GM18951 (cell line): ENCODE measurements at regions not wholly inside any gene's neighbourhood (a gene's known extent, or its start where the extent isn't known, plus 50 kb on each side); places are given as distances from the start of the nearest gene placed in this dataset.
"Not testable (repeated sequence)": the region's sequence is repeated elsewhere in the genome, so short reads cannot be mapped to it uniquely, and the experiment has no call there.

Experiments
- POLR2A ChIP-seq: IDR thresholded peaks from 4 replicates; pipeline ENCODE4 v1.6.1; 2011; ENCODE audit warnings: mild to moderate bottlenecking; ENCODE audit not compliant: insufficient read length, insufficient read depth; ENCODE audit errors: extremely low read depth
- in situ Hi-C: fragments of 300-500 bp; cut with MboI; formaldehyde crosslinking; loops from one replicate; pipeline ENCODE4 v1.12.0; 2022; ENCODE audit warnings: low sequenced_read_pairs, mixed read lengths, inconsistent platforms; ENCODE audit not compliant: unreplicated experiment

DNA sequence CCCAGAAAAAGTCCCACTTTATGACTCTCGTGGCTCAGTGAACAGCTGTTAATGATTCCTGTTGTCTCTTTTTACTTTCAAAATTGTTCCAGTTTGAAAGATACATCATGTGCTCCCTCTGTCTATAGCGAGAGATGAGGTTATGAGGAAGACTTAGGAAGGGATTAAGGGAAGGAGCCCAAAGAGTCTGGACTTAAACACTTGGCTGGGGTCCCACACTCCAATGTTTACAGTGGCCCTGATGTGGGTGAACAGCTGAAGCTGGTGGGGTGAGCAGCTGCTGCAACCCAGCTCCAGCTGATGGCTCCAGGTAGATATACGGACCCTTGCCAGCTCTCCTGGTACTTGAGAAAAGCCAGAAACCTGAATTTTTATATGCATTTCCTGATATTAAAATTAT, 84.5 kb upstream of the PLET1 start:
- in situ Hi-C loops, result no loop called here
- no peak for TF ChIP-seq POLR2A

DNA sequence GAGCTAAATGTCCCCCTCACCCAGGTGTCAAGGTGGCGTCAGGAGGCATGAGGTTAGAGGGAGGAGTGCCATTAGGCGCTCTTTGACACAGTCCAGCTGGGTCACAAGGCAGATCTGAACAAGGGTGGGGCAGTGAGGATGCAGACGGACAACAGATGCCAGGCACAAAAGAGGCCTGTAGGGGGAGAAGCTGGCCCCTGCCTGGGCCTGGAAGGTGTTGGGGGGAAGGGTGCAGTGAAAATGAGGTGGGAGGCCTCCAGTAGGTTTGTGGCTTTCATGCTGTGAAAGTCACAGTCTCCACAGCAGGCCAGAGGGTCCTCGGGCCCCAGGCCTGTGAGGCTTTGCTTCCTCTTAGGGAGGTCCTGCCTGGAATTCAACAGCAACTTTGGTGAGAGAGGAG, 85.0 kb upstream of the PLET1 start:
- TF ChIP-seq POLR2A, result no peak
- in situ Hi-C loops, result no loop called here

DNA sequence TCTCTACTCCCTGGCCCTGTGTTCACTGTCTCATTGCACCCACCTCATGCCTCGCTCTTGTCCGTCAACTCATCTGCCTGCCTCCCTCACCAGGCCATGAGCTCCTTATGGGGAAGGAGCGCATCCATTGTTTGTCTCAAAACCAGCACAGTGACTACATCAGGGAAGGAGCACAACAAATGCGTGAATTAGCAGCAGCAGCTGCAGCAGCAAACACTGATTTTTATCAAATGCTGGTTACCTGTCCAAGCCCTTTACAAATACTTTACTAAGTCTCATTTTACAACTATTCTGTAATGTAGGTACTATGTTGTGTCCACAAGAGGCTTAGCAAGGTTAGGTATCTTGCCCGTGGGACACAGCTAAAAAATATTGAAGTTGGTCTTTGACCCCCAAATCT, 85.9 kb upstream of the PLET1 start:
- in situ Hi-C loops, result no loop called here
- no peak for TF ChIP-seq POLR2A

DNA sequence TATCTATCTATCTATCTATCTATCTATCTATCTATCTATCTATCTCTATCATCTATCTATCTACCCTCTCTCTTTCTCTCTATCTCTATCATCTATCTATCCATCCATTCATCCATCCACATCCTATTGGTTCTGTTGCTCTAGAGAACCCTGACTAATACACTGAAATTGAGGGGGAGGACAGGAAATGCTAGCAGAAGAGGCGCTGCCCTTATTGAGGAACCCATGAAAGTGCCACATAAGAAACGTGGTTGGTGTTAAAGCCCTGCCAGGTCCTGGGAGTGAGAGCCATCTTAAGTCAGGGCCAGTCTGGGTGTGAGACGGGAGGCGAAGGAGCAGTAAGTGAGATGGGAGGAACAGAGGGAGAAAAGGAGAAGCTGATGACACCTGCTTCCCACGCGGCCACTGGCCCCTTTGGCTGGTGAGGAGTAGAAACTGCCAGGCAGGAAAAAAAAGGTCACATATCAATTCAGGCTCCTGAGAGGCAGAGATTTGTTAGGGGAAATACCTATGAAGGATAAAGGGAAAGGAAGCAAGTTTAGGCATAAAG, 87.9 kb upstream of the PLET1 start:
- TF ChIP-seq POLR2A, result no peak
- in situ Hi-C loops, result no loop called here

DNA sequence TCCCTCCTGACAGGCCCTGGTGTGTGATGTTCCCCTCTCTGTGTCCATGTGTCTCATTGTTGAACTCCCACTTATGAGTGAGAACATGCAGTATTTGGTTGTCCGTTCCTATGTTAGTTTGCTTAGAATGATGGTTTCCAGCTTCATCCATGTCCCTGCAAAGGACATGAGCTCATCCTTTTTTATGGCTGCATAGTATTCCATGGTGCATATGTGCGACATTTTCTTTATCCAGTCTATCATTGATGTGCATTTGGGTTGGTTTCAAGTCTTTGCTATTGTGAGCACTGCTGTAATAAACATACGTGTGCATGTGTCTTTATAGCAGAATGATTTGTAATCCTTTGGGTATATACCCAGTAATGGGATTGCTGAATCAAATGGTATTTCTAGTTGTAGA, 90.8 kb upstream of the PLET1 start:
- in situ Hi-C loops, result not testable (repeated sequence)

DNA sequence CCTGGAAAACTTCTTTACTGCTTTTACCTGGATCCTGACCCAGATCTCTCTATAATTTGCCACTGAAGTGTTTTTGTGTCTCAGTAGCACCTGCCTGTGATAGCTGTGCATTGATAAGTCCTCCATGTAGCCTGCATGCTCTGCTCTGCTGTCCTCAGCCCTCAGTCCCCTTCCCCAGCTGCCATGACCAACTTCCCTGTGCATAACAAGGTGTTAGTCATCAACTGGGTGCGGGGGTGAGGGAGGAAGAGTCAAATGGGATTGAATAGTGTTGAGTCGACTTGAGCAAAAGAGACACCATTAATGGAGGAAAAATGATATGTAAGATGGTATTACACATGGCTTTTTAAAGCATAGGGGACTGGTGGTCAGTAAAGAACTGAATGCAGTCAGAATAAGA, 92.2 kb upstream of the PLET1 start:
- in situ Hi-C loops, result no loop called here
- no peak for TF ChIP-seq POLR2A

DNA sequence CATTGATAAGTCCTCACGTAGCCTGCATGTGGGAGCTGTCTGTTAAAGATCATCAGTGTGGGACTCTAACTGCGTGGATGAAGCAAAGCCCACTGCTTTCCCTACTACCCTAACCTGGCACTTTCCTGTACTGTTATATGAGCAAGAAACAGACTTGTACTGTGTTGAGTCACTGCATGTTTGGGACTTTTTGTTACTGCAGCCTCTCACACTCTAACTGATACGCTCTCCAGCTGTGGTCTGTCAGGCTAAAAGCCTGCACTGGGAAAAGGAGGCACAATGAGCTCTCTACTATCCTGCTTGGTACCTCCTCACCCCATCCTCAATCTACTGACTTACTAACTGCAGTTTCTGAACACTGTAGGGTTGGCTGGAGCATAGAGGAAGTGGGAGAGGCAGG, 93.7 kb upstream of the PLET1 start:
- no peak for TF ChIP-seq POLR2A
- in situ Hi-C loops, result no loop called here

DNA sequence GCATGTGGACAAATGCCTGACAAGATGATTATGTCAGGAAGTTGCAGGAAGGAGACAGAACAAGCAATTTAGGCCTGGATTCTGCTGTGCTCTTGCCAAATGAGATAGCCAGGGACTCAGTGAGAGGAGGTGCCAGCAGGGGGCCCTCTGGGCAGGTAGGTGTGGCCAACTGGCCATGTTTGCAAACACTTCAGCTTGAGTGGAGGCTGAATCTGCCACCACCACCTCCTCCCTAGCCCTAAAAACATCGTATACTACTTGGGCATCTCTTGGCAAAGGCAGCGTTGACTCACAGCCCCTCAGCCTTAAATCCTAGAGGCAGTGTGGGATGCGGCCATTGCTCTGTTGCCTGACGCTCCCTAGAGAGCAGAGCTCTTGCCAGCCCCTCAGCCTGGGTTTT, 95.1 kb upstream of the PLET1 start:
- in situ Hi-C loops, result no loop called here
- TF ChIP-seq POLR2A, result no peak

DNA sequence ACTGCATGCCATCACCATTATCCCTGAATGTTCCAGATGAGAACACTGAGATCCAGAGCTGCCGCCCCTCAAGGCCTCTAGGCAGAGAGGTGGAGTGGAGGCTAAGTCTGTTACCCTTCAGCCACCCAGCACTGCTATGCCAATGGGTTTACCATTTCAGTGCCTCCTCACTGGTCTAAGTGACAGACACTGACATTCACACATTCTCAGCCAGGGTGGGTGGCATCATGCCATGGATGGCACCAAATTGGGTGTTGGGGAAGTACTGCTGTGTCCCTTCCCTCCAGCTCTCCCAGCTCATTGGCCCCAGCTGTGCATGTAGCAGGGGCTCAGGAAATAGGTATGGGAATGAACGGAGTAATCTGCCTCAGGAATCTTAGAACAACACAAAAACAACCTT, 96.8 kb upstream of the PLET1 start:
- in situ Hi-C loops, result no loop called here
- no peak for TF ChIP-seq POLR2A

DNA sequence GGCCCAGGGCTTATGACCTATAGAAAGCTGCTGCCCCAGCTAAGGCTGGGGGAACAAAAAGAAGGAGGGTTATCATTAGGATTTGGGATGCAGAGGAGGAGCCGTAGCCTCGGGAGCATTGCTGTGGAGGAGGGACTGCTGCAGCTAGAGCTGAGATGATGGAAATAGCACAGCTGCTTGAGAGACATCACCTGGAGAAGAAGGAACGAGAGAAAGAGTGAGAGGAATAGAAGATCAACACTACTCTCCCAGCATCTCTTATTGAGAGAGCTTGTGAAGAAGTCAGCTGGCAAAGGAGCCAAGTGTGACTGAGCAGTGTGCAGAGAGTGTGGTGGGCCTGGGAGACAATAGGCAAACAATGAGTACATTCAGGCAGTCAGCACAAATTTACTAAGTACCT, 100.7 kb upstream of the PLET1 start:
- no peak for TF ChIP-seq POLR2A
- in situ Hi-C loops, result no loop called here

DNA sequence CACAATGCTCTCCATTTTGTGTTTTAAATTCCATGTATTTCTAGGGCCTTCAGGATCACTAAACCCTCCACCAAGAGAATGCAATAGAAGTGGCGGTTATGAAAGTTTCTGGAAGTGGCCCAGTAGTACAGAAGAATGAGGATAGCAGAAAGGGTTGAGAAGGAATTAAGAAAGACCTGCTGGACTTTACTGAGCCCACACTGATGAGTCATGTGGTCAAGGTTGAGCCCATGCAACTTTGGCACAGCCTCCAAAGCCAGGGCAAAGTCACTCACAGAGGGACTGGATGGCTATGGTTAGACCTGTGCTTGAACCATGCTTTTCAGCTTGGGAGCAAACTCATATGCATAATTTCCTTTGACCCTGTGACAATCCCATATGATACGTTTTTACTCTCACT, 102.9 kb upstream of the PLET1 start:
- in situ Hi-C loops, result no loop called here

DNA sequence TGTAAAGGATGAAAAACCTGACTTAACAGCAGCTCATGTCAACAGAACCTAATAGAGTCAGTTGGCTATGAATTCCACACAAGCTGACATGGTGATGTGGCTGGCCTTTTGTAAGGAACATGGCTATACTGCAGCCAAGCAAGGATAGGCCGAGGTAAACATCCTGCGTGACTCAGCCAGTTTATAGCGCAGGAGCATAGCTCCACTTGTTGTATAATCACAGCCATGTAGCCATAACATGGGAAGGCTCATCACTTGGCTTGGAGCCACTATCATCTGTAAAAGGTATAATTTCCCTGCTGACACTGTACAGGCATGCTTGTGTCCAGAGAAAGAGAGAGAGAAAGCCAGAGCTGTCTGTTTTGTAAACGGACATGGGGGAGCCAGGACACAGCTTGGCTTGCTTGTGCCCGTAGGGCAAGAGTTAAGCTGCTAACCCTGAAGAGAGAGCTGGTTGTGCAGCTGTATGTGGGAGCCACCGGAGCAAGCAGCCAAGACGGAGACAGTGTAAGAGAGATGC, 104.4 kb upstream of the PLET1 start:
- TF ChIP-seq POLR2A, result no peak
- in situ Hi-C loops, result no loop called here

More for the DNA sequence above, 102.9 kb upstream of the PLET1 start:
- no peak for TF ChIP-seq POLR2A

DNA sequence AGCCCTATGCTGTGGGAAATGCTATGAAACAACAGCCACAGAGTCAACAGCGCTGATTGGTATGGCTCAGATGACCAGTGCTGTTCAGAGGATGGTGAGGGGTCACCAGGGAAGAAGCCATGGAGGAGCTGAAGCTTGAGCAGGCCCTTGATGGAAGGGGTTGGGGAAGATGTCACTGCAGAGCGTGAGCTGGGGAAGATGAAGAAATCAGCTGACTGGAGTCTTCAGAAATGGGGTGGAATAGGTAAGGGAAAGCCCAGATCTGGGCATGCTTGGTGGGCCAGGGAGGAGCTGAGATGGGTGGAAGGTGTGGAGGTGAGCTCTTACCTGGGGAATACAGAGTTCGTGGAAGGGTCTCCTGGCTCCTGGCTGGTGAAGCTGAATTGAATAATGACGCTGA, 105.4 kb upstream of the PLET1 start:
- in situ Hi-C loops, result no loop called here
- TF ChIP-seq POLR2A, result no peak

DNA sequence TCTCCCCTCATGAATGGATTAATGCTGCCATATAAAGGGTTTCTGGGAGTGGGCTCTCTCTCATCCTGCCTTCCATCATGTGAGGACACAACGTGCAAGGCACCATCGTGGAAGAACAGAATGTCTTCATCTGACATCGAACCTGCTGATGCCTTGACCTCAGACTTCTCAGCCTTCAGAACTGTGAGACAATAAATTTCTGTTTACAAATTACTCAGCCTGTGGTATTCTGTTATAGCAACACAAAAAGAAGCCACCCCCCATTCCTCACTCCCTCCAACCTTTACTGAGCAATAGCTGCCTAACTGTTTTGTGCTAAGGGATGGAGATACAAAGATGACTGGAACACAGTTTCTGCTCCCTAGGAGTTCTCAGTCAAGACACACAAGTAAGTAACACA, 106.1 kb upstream of the PLET1 start:
- in situ Hi-C loops, result no loop called here
- TF ChIP-seq POLR2A, result no peak

DNA sequence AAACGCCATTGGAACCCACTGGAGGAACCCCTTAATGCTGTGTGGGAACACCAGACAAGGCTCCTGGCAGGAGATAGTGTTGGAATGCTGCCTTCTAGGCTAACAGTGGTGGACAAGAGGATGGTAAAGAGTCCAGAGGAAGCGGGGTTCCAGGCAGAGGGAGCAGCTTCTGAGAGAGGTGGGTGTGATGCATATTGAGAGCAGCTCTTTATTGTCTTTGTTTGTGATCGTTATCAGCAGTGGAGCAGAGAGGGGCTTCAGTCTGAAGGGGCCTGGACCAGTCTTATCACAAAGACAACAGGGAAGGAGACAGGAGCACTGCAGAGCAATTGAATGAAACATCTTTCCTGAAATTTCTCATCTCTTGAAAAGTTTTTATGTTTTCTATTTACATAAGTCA, 106.8 kb upstream of the PLET1 start:
- in situ Hi-C loops, result no loop called here
- TF ChIP-seq POLR2A, result no peak
